ENCODE measurements at regions not wholly inside any gene's neighbourhood (a gene's known extent, or its start where the extent isn't known, plus 50 kb on each side); places are given as distances from the start of the nearest gene placed in this dataset.

- H3K4me3 ChIP-seq: no peak overlapping the region
- H3K27me3 ChIP-seq: no peaks in the 10 kb centered on the region
- DNase-seq: no peak
- intact Hi-C loops (cut with DNase I; ENCODE audit: low total_unique reads): no loop called here
- no peaks in the 10 kb centered on the region for H3K9me3 ChIP-seq
- no peaks in the 10 kb centered on the region for H3K36me3 ChIP-seq (ENCODE audit: low read depth, missing control alignments)
- no peak overlapping the region for H3K27ac ChIP-seq
- no peaks in the 10 kb centered on the region for H3K4me1 ChIP-seq
- TF ChIP-seq POLR2A (IDR thresholded peaks at IDR 0.05): no peak
- no peak for TF ChIP-seq CTCF (IDR thresholded peaks at IDR 0.05)
- WGBS, 2 donors: 94 to 95% methylated on average over 3 of the region's 3 CpGs
These were observed 127.9 kb upstream of the DYRK2 start for GRCh38 chr12:67520606-67521005.

- Histone ChIP-seq H3K27ac (no peak overlapping the region), H3K36me3 (ENCODE audit: low read depth, missing control alignments) (no peaks in the 10 kb centered on the region), H3K4me1 (no peaks in the 10 kb centered on the region), H3K27me3 (no peaks in the 10 kb centered on the region), H3K4me3 (no peak overlapping the region), H3K9me3 (no peaks in the 10 kb centered on the region)
- no peak for DNase-seq
- WGBS, 2 donors: 91 to 94% methylated on average over 5 of the region's 5 CpGs
- TF ChIP-seq CTCF (IDR thresholded peaks at IDR 0.05): no peak
- intact Hi-C loops (cut with DNase I; ENCODE audit: low total_unique reads): no loop called here
These were observed 126.3 kb upstream of the DYRK2 start for GRCh38 chr12:67522222-67522621.

GRCh38 chr12:67523538-67523937 lies 125.0 kb upstream of the DYRK2 start:
- no peak overlapping the region for H3K4me3 ChIP-seq
- TF ChIP-seq POLR2A (IDR thresholded peaks at IDR 0.05) (no peak), CTCF (IDR thresholded peaks at IDR 0.05) (no peak)
- H3K27ac ChIP-seq: no peak overlapping the region
- H3K27me3 ChIP-seq: no peaks in the 10 kb centered on the region
- H3K4me1 ChIP-seq: no peaks in the 10 kb centered on the region
- no peaks in the 10 kb centered on the region for H3K9me3 ChIP-seq
- DNase-seq: no peak
- intact Hi-C loops (cut with DNase I; ENCODE audit: low total_unique reads): no loop called here
- 93 to 98% methylated on average over 6 of the region's 6 CpGs for WGBS, 2 donors
- H3K36me3 ChIP-seq (ENCODE audit: low read depth, missing control alignments): no peaks in the 10 kb centered on the region

GRCh38 chr12:67524861-67525616 lies 123.5 kb upstream of the DYRK2 start:
- TF ChIP-seq CTCF (IDR thresholded peaks at IDR 0.05): no peak
- 64 to 67% methylated on average over 11 of the region's 11 CpGs for WGBS, 2 donors
- no peak for DNase-seq

GRCh38 chr12:67525617-67525884 lies 123.0 kb upstream of the DYRK2 start:
- Histone ChIP-seq H3K27me3 (no peaks in the 10 kb centered on the region), H3K4me3 (no peak overlapping the region), H3K4me1 (no peaks in the 10 kb centered on the region), H3K9me3 (no peaks in the 10 kb centered on the region), H3K27ac (no peak overlapping the region), H3K36me3 (ENCODE audit: low read depth, missing control alignments) (no peaks in the 10 kb centered on the region)
- WGBS, 2 donors: 79 to 100% methylated on average over 1 of the region's 1 CpG
- DNase-seq: no peak
- TF ChIP-seq CTCF (IDR thresholded peaks at IDR 0.05): no peak
- no peak for TF ChIP-seq POLR2A (IDR thresholded peaks at IDR 0.05)
- intact Hi-C loops (cut with DNase I; ENCODE audit: low total_unique reads): no loop called here

More at GRCh38 chr12:67524861-67525616, 123.5 kb upstream of the DYRK2 start:
- Histone ChIP-seq H3K9me3 (no peaks in the 10 kb centered on the region), H3K4me1 (no peaks in the 10 kb centered on the region), H3K4me3 (no peak overlapping the region), H3K27me3 (no peaks in the 10 kb centered on the region), H3K27ac (no peak overlapping the region), H3K36me3 (ENCODE audit: low read depth, missing control alignments) (no peaks in the 10 kb centered on the region)
- intact Hi-C loops (cut with DNase I; ENCODE audit: low total_unique reads): no loop called here

Measured in testis (tissue), 2 donors.